HepG2 (cell line): ENCODE measurements at regions not wholly inside any gene's neighbourhood (a gene's known extent, or its start where the extent isn't known, plus 50 kb on each side); places are given as distances from the start of the nearest gene placed in this dataset.

ENCODE experiments used
- ATAC-seq: fragments of 200-7000 bp; cut with Tn5 transposase; 3 replicates; pipeline ENCODE4 v1.9.1; 2020; ENCODE audit warnings: mild to moderate bottlenecking, moderate library complexity
- BruUV-seq: library from RNA; stranded (reverse); fragments of 400-500 nt; replicated peaks from 2 replicates; lab custom pipeline; 2021; lab: Mats Ljungman, UMichigan
- CTCF ChIA-PET: fragments of 300-600 bp; formaldehyde crosslinking; extraction: SDS; loops from one replicate; lab custom pipeline; 2021; ENCODE audit warnings: low total read pairs, inconsistent platforms, low intra/inter-chr PET ratio; lab: Yijun Ruan, JAX
- POLR2A ChIA-PET: fragments of 350-600 bp; sonication (Branson Sonifier 250); formaldehyde crosslinking; loops from one replicate; lab custom pipeline; 2020; ENCODE audit warnings: antibody characterized with exemption, inconsistent platforms; lab: Yijun Ruan, JAX
- DNase-seq: peaks from one replicate; pipeline ENCODE4 v3.0.0-alpha.2; 2015; ENCODE audit warnings: low spot score
- FAIRE-seq: peaks from 3 replicates; lab custom pipeline; 2011; peaks lifted over from hg19 to GRCh38; lab: Jason Lieb, UNC
- H2AFZ ChIP-seq: one replicate; pipeline ENCODE4 v1.6.1; 2011; ENCODE audit warnings: low read length, inconsistent platforms
- H3K27ac ChIP-seq: fragments of 300-600 bp; 3 replicates; pipeline ENCODE4 v1.8.0; 2011; ENCODE audit warnings: mixed run types, mild to moderate bottlenecking, mixed read lengths, low read length, inconsistent platforms; ENCODE audit not compliant: insufficient read depth; ENCODE audit errors: extremely low read length
- H3K27me3 ChIP-seq, 2 experiments: fragments of 200-600 bp in 1 of 2; 2 replicates in 1 of 2; 3 replicates in 1 of 2; pipeline versions ENCODE4 v1.6.0 to v1.8.0; 2011; ENCODE audit warnings: low read length in 2 of 2, mild to moderate bottlenecking in 2 of 2, moderate library complexity in 2 of 2, inconsistent platforms in 1 of 2; ENCODE audit not compliant: insufficient read depth in 2 of 2, control insufficient read depth in 1 of 2
- H3K36me3 ChIP-seq, 2 experiments: fragments of 200-600 bp in 1 of 2; replicated peaks in 1 of 2; 2 replicates in 1 of 2; 3 replicates in 1 of 2; pipeline versions ENCODE4 v1.5.1 to v1.8.0; 2011; ENCODE audit warnings: low read length in 2 of 2, inconsistent platforms in 1 of 2; ENCODE audit not compliant: insufficient read depth in 2 of 2, control insufficient read depth in 1 of 2
- H3K4me1 ChIP-seq: 2 replicates; pipeline ENCODE4 v1.5.1; 2012; ENCODE audit warnings: low read length, inconsistent platforms; ENCODE audit not compliant: insufficient read depth
- H3K4me2 ChIP-seq: 2 replicates; pipeline ENCODE4 v1.6.0; 2011; ENCODE audit warnings: low read depth, low read length, inconsistent platforms
- H3K4me3 ChIP-seq, 3 experiments: fragments of 200-600 bp in 1 of 3; sonication (generic), shearing (Covaris generic) in 1 of 3; replicated peaks in 1 of 3; 2 replicates each; pipeline ENCODE4 v1.5.1; 2011 to 2016; ENCODE audit warnings: low read length in 3 of 3, inconsistent platforms in 2 of 3, low read depth in 2 of 3, mild to moderate bottlenecking in 2 of 3, control low read depth in 1 of 3, mixed read lengths in 1 of 3; ENCODE audit not compliant: insufficient read depth in 1 of 3
- H3K79me2 ChIP-seq: one replicate; pipeline ENCODE4 v1.6.1; 2011; ENCODE audit warnings: low read length, inconsistent platforms; ENCODE audit not compliant: insufficient read depth
- H3K9ac ChIP-seq: 2 replicates; pipeline ENCODE4 v1.6.0; 2011; ENCODE audit warnings: mild to moderate bottlenecking, low read depth, low read length, inconsistent platforms; ENCODE audit not compliant: insufficient read depth
- H3K9me3 ChIP-seq: 2 replicates; pipeline ENCODE4 v1.5.1; 2012; ENCODE audit warnings: mild to moderate bottlenecking, low read length
- H4K20me1 ChIP-seq: 2 replicates; pipeline ENCODE4 v1.6.0; 2011; ENCODE audit warnings: inconsistent platforms, mild to moderate bottlenecking, low read length, moderate library complexity; ENCODE audit not compliant: insufficient read depth
- ATF1 ChIP-seq: IDR thresholded peaks from 2 replicates; pipeline ENCODE4 v1.6.1; 2016; ENCODE audit warnings: mild to moderate bottlenecking, control low read depth
- ATF2 ChIP-seq: sonication (generic); formaldehyde crosslinking; IDR thresholded peaks from 2 replicates; pipeline ENCODE4 v1.4.0; 2020; ENCODE audit warnings: missing genetic modification reagents
- CEBPG ChIP-seq: IDR thresholded peaks from 2 replicates; pipeline ENCODE4 v1.6.1; 2016
- GPBP1L1 ChIP-seq: sonication (generic); formaldehyde crosslinking; IDR thresholded peaks from 2 replicates; pipeline ENCODE4 v1.5.0; 2020; ENCODE audit warnings: mild to moderate bottlenecking, missing genetic modification reagents
- MIER2 ChIP-seq: IDR thresholded peaks from 2 replicates; pipeline ENCODE4 v1.6.1; 2016; ENCODE audit warnings: missing biosample characterization, missing genetic modification reagents
- ONECUT2 ChIP-seq: sonication (generic); formaldehyde crosslinking; IDR thresholded peaks from 2 replicates; pipeline ENCODE4 v1.4.0; 2020; ENCODE audit warnings: missing genetic modification reagents
- RFXAP ChIP-seq: sonication (generic); formaldehyde crosslinking; IDR thresholded peaks from 2 replicates; pipeline ENCODE4 v1.4.0; 2020; ENCODE audit warnings: missing genetic modification reagents, borderline replicate concordance
- XBP1 ChIP-seq: sonication (generic); formaldehyde crosslinking; IDR thresholded peaks from 2 replicates; pipeline ENCODE4 v1.5.0; 2020; ENCODE audit warnings: missing genetic modification reagents
- ZFP82 ChIP-seq: sonication (generic); formaldehyde crosslinking; IDR thresholded peaks from 2 replicates; pipeline ENCODE4 v1.5.1; 2020; ENCODE audit warnings: mild to moderate bottlenecking, missing genetic modification reagents, borderline replicate concordance
- ZNF10 ChIP-seq: sonication (generic); formaldehyde crosslinking; IDR thresholded peaks from 2 replicates; pipeline ENCODE4 v1.4.0; 2020; ENCODE audit warnings: mild to moderate bottlenecking, low read depth, missing genetic modification reagents, borderline replicate concordance
- ZNF512 ChIP-seq: sonication (generic); formaldehyde crosslinking; IDR thresholded peaks from 2 replicates; pipeline ENCODE4 v1.4.0; 2020; ENCODE audit warnings: mild to moderate bottlenecking, missing genetic modification reagents
- ZNF7 ChIP-seq: IDR thresholded peaks from 2 replicates; pipeline ENCODE4 v1.6.1; 2016; ENCODE audit warnings: missing biosample characterization, missing genetic modification reagents
- ZNF720 ChIP-seq: sonication (generic); formaldehyde crosslinking; IDR thresholded peaks from 2 replicates; pipeline ENCODE4 v1.4.0; 2020; ENCODE audit warnings: missing genetic modification reagents
- ZNF75D ChIP-seq: sonication (generic); formaldehyde crosslinking; IDR thresholded peaks from 2 replicates; pipeline ENCODE4 v1.8.1; 2023; ENCODE audit warnings: missing genetic modification reagents, mild to moderate bottlenecking, borderline replicate concordance
- WGBS: methylation state at CpG from one replicate; pipeline ENCODE4 v1.1.6; 2017; ENCODE audit warnings: low lambda C conversion rate; 5-methylcytosine and 5-hydroxymethylcytosine counted together
- in situ Hi-C: cut with HindIII; loops from 2 replicates; pipeline ENCODE4 v1.10.0; 2017; ENCODE audit warnings: low pct_unique_long_range_greater_than_20kb; ENCODE audit not compliant: extremely low pct_ligation_motif_present
- intact Hi-C: fragments of 100-400 bp; cut with micrococcal nuclease; formaldehyde crosslinking; loops from one replicate; pipeline ENCODE4 v1.10.0; 2022; ENCODE audit not compliant: unreplicated experiment
- TF ChIP-seq, protein P1 (sequence below): sonication (generic); formaldehyde crosslinking; IDR thresholded peaks from 2 replicates; pipeline ENCODE4 v1.4.0; 2020; ENCODE audit warnings: mild to moderate bottlenecking, missing genetic modification reagents
- TF ChIP-seq, protein P2 (sequence below): sonication (generic); formaldehyde crosslinking; IDR thresholded peaks from 2 replicates; pipeline ENCODE4 v1.5.0; 2020; ENCODE audit warnings: mild to moderate bottlenecking, missing genetic modification reagents

- DNase-seq: no peak
- Histone ChIP-seq H3K9me3 (no peaks in the 10 kb centered on the region), H3K4me3 (no peak overlapping the region), H3K9ac (no peak overlapping the region), H3K4me2 (no peak overlapping the region), H3K27me3 (no peaks in the 10 kb centered on the region), H2AFZ (no peak overlapping the region), H3K27ac (no peak overlapping the region), H3K36me3 (no peaks in the 10 kb centered on the region), H4K20me1 (no peaks in the 10 kb centered on the region), H3K4me1 (peaks cover 7% of the 10 kb centered on the region; the same call in 1 of the 2 replicates), H3K79me2 (no peaks in the 10 kb centered on the region)
- FAIRE-seq: no peak
- no peak for ATAC-seq
- in situ Hi-C loops: no loop called here
- TF ChIP-seq, protein P1, sequence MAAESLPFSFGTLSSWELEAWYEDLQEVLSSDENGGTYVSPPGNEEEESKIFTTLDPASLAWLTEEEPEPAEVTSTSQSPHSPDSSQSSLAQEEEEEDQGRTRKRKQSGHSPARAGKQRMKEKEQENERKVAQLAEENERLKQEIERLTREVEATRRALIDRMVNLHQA (CRISPR knock-in tag): no peak
- TF ChIP-seq ATF2 (no peak), ZNF512 (no peak), ONECUT2 (CRISPR knock-in tag) (no peak), ZNF75D (CRISPR knock-in tag) (no peak), ZNF10 (CRISPR knock-in tag) (no peak), ZFP82 (CRISPR knock-in tag) (no peak), ATF1 (CRISPR knock-in tag) (no peak), RFXAP (no peak), CEBPG (CRISPR knock-in tag) (no peak), ZNF720 (CRISPR knock-in tag) (no peak), GPBP1L1 (no peak), XBP1 (CRISPR knock-in tag) (no peak), ZNF7 (CRISPR knock-in tag) (no peak), MIER2 (CRISPR knock-in tag) (no peak)
- TF ChIP-seq, protein P2, sequence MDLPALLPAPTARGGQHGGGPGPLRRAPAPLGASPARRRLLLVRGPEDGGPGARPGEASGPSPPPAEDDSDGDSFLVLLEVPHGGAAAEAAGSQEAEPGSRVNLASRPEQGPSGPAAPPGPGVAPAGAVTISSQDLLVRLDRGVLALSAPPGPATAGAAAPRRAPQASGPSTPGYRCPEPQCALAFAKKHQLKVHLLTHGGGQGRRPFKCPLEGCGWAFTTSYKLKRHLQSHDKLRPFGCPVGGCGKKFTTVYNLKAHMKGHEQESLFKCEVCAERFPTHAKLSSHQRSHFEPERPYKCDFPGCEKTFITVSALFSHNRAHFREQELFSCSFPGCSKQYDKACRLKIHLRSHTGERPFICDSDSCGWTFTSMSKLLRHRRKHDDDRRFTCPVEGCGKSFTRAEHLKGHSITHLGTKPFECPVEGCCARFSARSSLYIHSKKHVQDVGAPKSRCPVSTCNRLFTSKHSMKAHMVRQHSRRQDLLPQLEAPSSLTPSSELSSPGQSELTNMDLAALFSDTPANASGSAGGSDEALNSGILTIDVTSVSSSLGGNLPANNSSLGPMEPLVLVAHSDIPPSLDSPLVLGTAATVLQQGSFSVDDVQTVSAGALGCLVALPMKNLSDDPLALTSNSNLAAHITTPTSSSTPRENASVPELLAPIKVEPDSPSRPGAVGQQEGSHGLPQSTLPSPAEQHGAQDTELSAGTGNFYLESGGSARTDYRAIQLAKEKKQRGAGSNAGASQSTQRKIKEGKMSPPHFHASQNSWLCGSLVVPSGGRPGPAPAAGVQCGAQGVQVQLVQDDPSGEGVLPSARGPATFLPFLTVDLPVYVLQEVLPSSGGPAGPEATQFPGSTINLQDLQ: no peak
- intact Hi-C loops: no loop called here
- no TSS peak for BruUV-seq
- CTCF ChIA-PET: no interaction called here
- POLR2A ChIA-PET: no interaction called here
- 5% methylated on average over 2 of the region's 2 CpGs for WGBS
Observed at GRCh38 chr3:101120039-101120438, 126.8 kb upstream of the ABI3BP start.
